ENCODE measurements at regions not wholly inside any gene's neighbourhood (a gene's known extent, or its start where the extent isn't known, plus 50 kb on each side); places are given as distances from the start of the nearest gene placed in this dataset.
"Not testable (repeated sequence)": the region's sequence is repeated elsewhere in the genome, so short reads cannot be mapped to it uniquely, and the experiment has no call there.

GRCh38 chr10:133785846-133786602 lies 159.4 kb upstream of the FRG2B start:
- H3K4me1 ChIP-seq (ENCODE audit: control insufficient read depth in 2 of 2, insufficient read depth in 2 of 2, low read length in 2 of 2); H3K4me3 ChIP-seq (ENCODE audit: control extremely low read depth in 1 of 5, extremely low read depth in 1 of 5, insufficient read depth in 1 of 5, low read depth in 2 of 5, low read length in 4 of 5); H3K9ac ChIP-seq (ENCODE audit: low read length); H3K9me3 Mint-ChIP-seq (ENCODE audit: insufficient read depth); H3K27me3 ChIP-seq (replicated peaks in 1 of 4; ENCODE audit: control extremely low read depth in 1 of 4, control insufficient read depth in 3 of 4, insufficient read depth in 4 of 4, low read length in 3 of 4); H3K27me3 Mint-ChIP-seq; H3K4me1 Mint-ChIP-seq; ATAC-seq (ENCODE audit: low read depth); CTCF ChIA-PET; H3K4me2 ChIP-seq (replicated peaks; ENCODE audit: low read depth, low read length, poor library complexity, severe bottlenecking); intact Hi-C loops (cut with micrococcal nuclease); H2AFZ ChIP-seq (ENCODE audit: insufficient read depth, low read depth, low read length, poor library complexity, severe bottlenecking); H3K27ac Mint-ChIP-seq; H3K27ac ChIP-seq (ENCODE audit: low read length in 2 of 2); H3K9me3 ChIP-seq (ENCODE audit: control extremely low read depth in 1 of 3, control insufficient read depth in 2 of 3, insufficient read depth in 1 of 3, low read length in 2 of 3); POLR2A ChIA-PET; H3K79me2 ChIP-seq (ENCODE audit: control insufficient read depth, insufficient read depth, low read length); H4K20me1 ChIP-seq (ENCODE audit: control insufficient read depth, insufficient read depth, low read length, poor library complexity, severe bottlenecking); H3K4me3 Mint-ChIP-seq; H3K36me3 ChIP-seq (replicated peaks in 1 of 2; ENCODE audit: control extremely low read depth in 1 of 2, control insufficient read depth in 1 of 2, extremely low read depth in 1 of 2, insufficient read depth in 2 of 2, low read length in 1 of 2): not testable (repeated sequence)
- 78% methylated on average over 4 of the region's 85 CpGs for WGBS (ENCODE audit: insufficient coverage)
- peak; percentile 3 for DNase-seq

GRCh38 chr10:133785178-133785577 lies 158.6 kb upstream of the FRG2B start:
- WGBS (ENCODE audit: insufficient coverage), result no CpG with 5 or more reads among the region's 5 CpGs
- ATAC-seq (ENCODE audit: low read depth), result not testable (repeated sequence)

GRCh38 chr10:133765308-133765707 lies 138.7 kb upstream of the FRG2B start:
- H3K27me3 Mint-ChIP-seq, CTCF ChIA-PET, H3K4me3 Mint-ChIP-seq: not testable (repeated sequence)

More at GRCh38 chr10:133785178-133785577, 158.6 kb upstream of the FRG2B start:
- H3K79me2 ChIP-seq (ENCODE audit: control insufficient read depth, insufficient read depth, low read length); H2AFZ ChIP-seq (ENCODE audit: insufficient read depth, low read depth, low read length, poor library complexity, severe bottlenecking); DNase-seq; H3K36me3 ChIP-seq (replicated peaks in 1 of 2; ENCODE audit: control extremely low read depth in 1 of 2, control insufficient read depth in 1 of 2, extremely low read depth in 1 of 2, insufficient read depth in 2 of 2, low read length in 1 of 2); H4K20me1 ChIP-seq (ENCODE audit: control insufficient read depth, insufficient read depth, low read length, poor library complexity, severe bottlenecking); H3K9ac ChIP-seq (ENCODE audit: low read length); H3K9me3 ChIP-seq (ENCODE audit: control extremely low read depth in 1 of 3, control insufficient read depth in 2 of 3, insufficient read depth in 1 of 3, low read length in 2 of 3); H3K27ac ChIP-seq (ENCODE audit: low read length in 2 of 2); H3K4me2 ChIP-seq (replicated peaks; ENCODE audit: low read depth, low read length, poor library complexity, severe bottlenecking); H3K27me3 Mint-ChIP-seq; intact Hi-C loops (cut with micrococcal nuclease); CTCF ChIA-PET; H3K4me3 ChIP-seq (ENCODE audit: control extremely low read depth in 1 of 5, extremely low read depth in 1 of 5, insufficient read depth in 1 of 5, low read depth in 2 of 5, low read length in 4 of 5); H3K27me3 ChIP-seq (replicated peaks in 1 of 4; ENCODE audit: control extremely low read depth in 1 of 4, control insufficient read depth in 3 of 4, insufficient read depth in 4 of 4, low read length in 3 of 4); H3K27ac Mint-ChIP-seq; POLR2A ChIA-PET; H3K4me1 ChIP-seq (ENCODE audit: control insufficient read depth in 2 of 2, insufficient read depth in 2 of 2, low read length in 2 of 2); H3K4me3 Mint-ChIP-seq; H3K4me1 Mint-ChIP-seq; H3K9me3 Mint-ChIP-seq (ENCODE audit: insufficient read depth): not testable (repeated sequence)

GRCh38 chr10:133764823-133765209 lies 138.2 kb upstream of the FRG2B start:
- ATAC-seq (ENCODE audit: low read depth); H2AFZ ChIP-seq (ENCODE audit: insufficient read depth, low read depth, low read length, poor library complexity, severe bottlenecking); H3K9ac ChIP-seq (ENCODE audit: low read length); H3K79me2 ChIP-seq (ENCODE audit: control insufficient read depth, insufficient read depth, low read length); DNase-seq; H3K4me3 Mint-ChIP-seq; H3K4me1 Mint-ChIP-seq; H3K27ac Mint-ChIP-seq; H3K27me3 Mint-ChIP-seq; H3K4me2 ChIP-seq (replicated peaks; ENCODE audit: low read depth, low read length, poor library complexity, severe bottlenecking); H3K4me3 ChIP-seq (ENCODE audit: control extremely low read depth in 1 of 5, extremely low read depth in 1 of 5, insufficient read depth in 1 of 5, low read depth in 2 of 5, low read length in 4 of 5); H4K20me1 ChIP-seq (ENCODE audit: control insufficient read depth, insufficient read depth, low read length, poor library complexity, severe bottlenecking); H3K4me1 ChIP-seq (ENCODE audit: control insufficient read depth in 2 of 2, insufficient read depth in 2 of 2, low read length in 2 of 2); H3K9me3 ChIP-seq (ENCODE audit: control extremely low read depth in 1 of 3, control insufficient read depth in 2 of 3, insufficient read depth in 1 of 3, low read length in 2 of 3); CTCF ChIA-PET; H3K27ac ChIP-seq (ENCODE audit: low read length in 2 of 2); H3K9me3 Mint-ChIP-seq (ENCODE audit: insufficient read depth); intact Hi-C loops (cut with micrococcal nuclease); POLR2A ChIA-PET; H3K36me3 ChIP-seq (replicated peaks in 1 of 2; ENCODE audit: control extremely low read depth in 1 of 2, control insufficient read depth in 1 of 2, extremely low read depth in 1 of 2, insufficient read depth in 2 of 2, low read length in 1 of 2); H3K27me3 ChIP-seq (replicated peaks in 1 of 4; ENCODE audit: control extremely low read depth in 1 of 4, control insufficient read depth in 3 of 4, insufficient read depth in 4 of 4, low read length in 3 of 4): not testable (repeated sequence)
- no CpG with 5 or more reads among the region's 2 CpGs for WGBS (ENCODE audit: insufficient coverage)

More at GRCh38 chr10:133765308-133765707, 138.7 kb upstream of the FRG2B start:
- intact Hi-C loops (cut with micrococcal nuclease); H3K9ac ChIP-seq (ENCODE audit: low read length); H3K27ac Mint-ChIP-seq; H3K9me3 ChIP-seq (ENCODE audit: control extremely low read depth in 1 of 3, control insufficient read depth in 2 of 3, insufficient read depth in 1 of 3, low read length in 2 of 3); H4K20me1 ChIP-seq (ENCODE audit: control insufficient read depth, insufficient read depth, low read length, poor library complexity, severe bottlenecking); H2AFZ ChIP-seq (ENCODE audit: insufficient read depth, low read depth, low read length, poor library complexity, severe bottlenecking); H3K9me3 Mint-ChIP-seq (ENCODE audit: insufficient read depth); H3K4me1 ChIP-seq (ENCODE audit: control insufficient read depth in 2 of 2, insufficient read depth in 2 of 2, low read length in 2 of 2); H3K36me3 ChIP-seq (replicated peaks in 1 of 2; ENCODE audit: control extremely low read depth in 1 of 2, control insufficient read depth in 1 of 2, extremely low read depth in 1 of 2, insufficient read depth in 2 of 2, low read length in 1 of 2); POLR2A ChIA-PET; H3K27me3 ChIP-seq (replicated peaks in 1 of 4; ENCODE audit: control extremely low read depth in 1 of 4, control insufficient read depth in 3 of 4, insufficient read depth in 4 of 4, low read length in 3 of 4); H3K4me3 ChIP-seq (ENCODE audit: control extremely low read depth in 1 of 5, extremely low read depth in 1 of 5, insufficient read depth in 1 of 5, low read depth in 2 of 5, low read length in 4 of 5); H3K27ac ChIP-seq (ENCODE audit: low read length in 2 of 2); H3K4me2 ChIP-seq (replicated peaks; ENCODE audit: low read depth, low read length, poor library complexity, severe bottlenecking); ATAC-seq (ENCODE audit: low read depth); H3K79me2 ChIP-seq (ENCODE audit: control insufficient read depth, insufficient read depth, low read length); H3K4me1 Mint-ChIP-seq; DNase-seq: not testable (repeated sequence)
- WGBS (ENCODE audit: insufficient coverage), result 67% methylated on average over 1 of the region's 1 CpG
